Fibroblast of lung (primary cell): ENCODE measurements at regions not wholly inside any gene's neighbourhood (a gene's known extent, or its start where the extent isn't known, plus 50 kb on each side); places are given as distances from the start of the nearest gene placed in this dataset.

ENCODE experiments used
- DNase-seq, 2 donors: peaks; one replicate each; pipeline versions ENCODE4 v3.0.0 to v3.0.0-alpha.2; 2010; ENCODE audit warnings: low read depth in 2 of 2
- H2AFZ ChIP-seq: 2 replicates; pipeline ENCODE4 v1.5.1; 2012; ENCODE audit warnings: low read length, control low read depth, inconsistent platforms
- H3K27ac ChIP-seq: 2 replicates; pipeline ENCODE4 v1.5.1; 2011; ENCODE audit warnings: low read length, control low read depth; ENCODE audit not compliant: insufficient read depth
- H3K27me3 ChIP-seq: 2 replicates; pipeline ENCODE4 v1.5.1; 2011; ENCODE audit warnings: mild to moderate bottlenecking, low read length; ENCODE audit not compliant: control insufficient read depth, insufficient read depth
- H3K36me3 ChIP-seq: 2 replicates; pipeline ENCODE4 v1.5.1; 2011; ENCODE audit warnings: low read length; ENCODE audit not compliant: control insufficient read depth, insufficient read depth
- H3K4me1 ChIP-seq: 2 replicates; pipeline ENCODE4 v1.5.1; 2011; ENCODE audit warnings: low read length; ENCODE audit not compliant: control insufficient read depth, insufficient read depth; ENCODE audit errors: extremely low read depth
- H3K4me2 ChIP-seq: 2 replicates; pipeline ENCODE4 v1.5.1; 2011; ENCODE audit warnings: low read length, control low read depth; ENCODE audit not compliant: insufficient read depth; ENCODE audit errors: extremely low read depth
- H3K4me3 ChIP-seq, 4 experiments: fragments of 200-600 bp in 1 of 4; sonication (generic) in 1 of 4; replicated peaks in 1 of 4; 2 replicates each; pipeline ENCODE4 v1.5.1; 2011 to 2016; ENCODE audit warnings: low read length in 4 of 4, low read depth in 3 of 4, mild to moderate bottlenecking in 3 of 4, control low read depth in 2 of 4, inconsistent platforms in 1 of 4, mixed read lengths in 1 of 4; ENCODE audit not compliant: insufficient read depth in 1 of 4; ENCODE audit errors: control extremely low read depth in 1 of 4
- H3K79me2 ChIP-seq: 2 replicates; pipeline ENCODE4 v1.5.1; 2012; ENCODE audit warnings: mild to moderate bottlenecking, low read length, inconsistent platforms; ENCODE audit not compliant: control insufficient read depth, insufficient read depth
- H3K9ac ChIP-seq: 2 replicates; pipeline ENCODE4 v1.5.1; 2011; ENCODE audit warnings: mild to moderate bottlenecking, low read length, control low read depth; ENCODE audit not compliant: insufficient read depth
- H3K9me3 ChIP-seq: 2 replicates; pipeline ENCODE4 v1.5.1; 2012; ENCODE audit warnings: low read depth, low read length; ENCODE audit not compliant: control insufficient read depth, insufficient read depth
- H4K20me1 ChIP-seq: 2 replicates; pipeline ENCODE4 v1.5.1; 2011; ENCODE audit warnings: low read length; ENCODE audit not compliant: control insufficient read depth, insufficient read depth; ENCODE audit errors: extremely low read depth
- CTCF ChIP-seq, 2 donors: IDR thresholded peaks in 1 of 2; conservative IDR thresholded peaks in 1 of 2; 1 replicate in 1 of 2; 2 replicates in 1 of 2; pipeline ENCODE4 v1.5.1; 2011 to 2012; ENCODE audit warnings: low read length in 2 of 2, control low read depth in 1 of 2, inconsistent platforms in 1 of 2, low read depth in 1 of 2, mild to moderate bottlenecking in 1 of 2
- EZH2 ChIP-seq: IDR thresholded peaks from 2 replicates; pipeline ENCODE4 v1.5.1; 2012; ENCODE audit warnings: low read length, control low read depth, mild to moderate bottlenecking; ENCODE audit errors: missing control alignments

GRCh38 chr7:46175221-46175620 is 254.1 kb upstream of the IGFBP3 start:
- no peak for DNase-seq
- no peaks in the 10 kb centered on the region for H3K36me3 ChIP-seq
- TF ChIP-seq EZH2 (no peak), CTCF (conservative IDR thresholded peaks at IDR 0.05 in 1 of 2, IDR thresholded peaks at IDR 0.05 in 1 of 2; ENCODE audit: low read depth in 1 of 2, low read length in 2 of 2) (no peak)

GRCh38 chr7:46174196-46174580 is 253.1 kb upstream of the IGFBP3 start:
- Histone ChIP-seq H3K27me3 (no peaks in the 10 kb centered on the region), H3K9me3 (no peaks in the 10 kb centered on the region), H3K27ac (no peak overlapping the region), H3K4me1 (no peaks in the 10 kb centered on the region), H2AFZ (no peak overlapping the region), H3K4me2 (no peak overlapping the region), H3K4me3 (no peak overlapping the region), H3K9ac (no peak overlapping the region), H3K36me3 (no peaks in the 10 kb centered on the region), H4K20me1 (no peaks in the 10 kb centered on the region), H3K79me2 (no peaks in the 10 kb centered on the region)
- DNase-seq = no peak
- TF ChIP-seq EZH2 (no peak), CTCF (conservative IDR thresholded peaks at IDR 0.05 in 1 of 2, IDR thresholded peaks at IDR 0.05 in 1 of 2; ENCODE audit: low read depth in 1 of 2, low read length in 2 of 2) (no peak)

More at GRCh38 chr7:46175221-46175620, 254.1 kb upstream of the IGFBP3 start:
- no peaks in the 10 kb centered on the region for H3K9me3 ChIP-seq
- no peaks in the 10 kb centered on the region for H3K4me1 ChIP-seq
- no peak overlapping the region for H3K9ac ChIP-seq
- no peaks in the 10 kb centered on the region for H4K20me1 ChIP-seq
- H3K27me3 ChIP-seq = no peaks in the 10 kb centered on the region
- H3K27ac ChIP-seq = no peak overlapping the region
- no peaks in the 10 kb centered on the region for H3K79me2 ChIP-seq
- H2AFZ ChIP-seq = no peak overlapping the region
- no peak overlapping the region for H3K4me3 ChIP-seq
- no peak overlapping the region for H3K4me2 ChIP-seq

GRCh38 chr7:46173476-46174195 is 252.6 kb upstream of the IGFBP3 start:
- no peaks in the 10 kb centered on the region for H3K36me3 ChIP-seq
- H3K27ac ChIP-seq = no peak overlapping the region
- peak in 1 of 2 donors; percentile 41 for DNase-seq
- no peak overlapping the region for H3K9ac ChIP-seq
- H4K20me1 ChIP-seq = no peaks in the 10 kb centered on the region
- no peaks in the 10 kb centered on the region for H3K79me2 ChIP-seq
- no peaks in the 10 kb centered on the region for H3K27me3 ChIP-seq
- H2AFZ ChIP-seq = no peak overlapping the region
- no peak overlapping the region for H3K4me3 ChIP-seq
- no peak for TF ChIP-seq EZH2
- no peak for TF ChIP-seq CTCF (conservative IDR thresholded peaks at IDR 0.05 in 1 of 2, IDR thresholded peaks at IDR 0.05 in 1 of 2; ENCODE audit: low read depth in 1 of 2, low read length in 2 of 2)
- H3K9me3 ChIP-seq = no peaks in the 10 kb centered on the region
- no peaks in the 10 kb centered on the region for H3K4me1 ChIP-seq
- no peak overlapping the region for H3K4me2 ChIP-seq
